Activated naive CD4-positive, alpha-beta T cell treated with anti-CD3 and anti-CD28 coated beads, Interleukin-2, amount 10 ng/mL, durations not matched to agents 7 days and 5 days (primary cell): ENCODE measurements at regions not wholly inside any gene's neighbourhood (a gene's known extent, or its start where the extent isn't known, plus 50 kb on each side); places are given as distances from the start of the nearest gene placed in this dataset.
"Not testable (repeated sequence)": the region's sequence is repeated elsewhere in the genome, so short reads cannot be mapped to it uniquely, and the experiment has no call there.

Experiments
- CTCF ChIA-PET: fragments of 350-600 bp; sonication (Branson Sonifier 250); formaldehyde crosslinking; loops from one replicate; lab custom pipeline; 2021; ENCODE audit warnings: antibody characterized with exemption; lab: Charles Lee
- DNase-seq: peaks from one replicate; pipeline ENCODE4 v3.0.0-alpha.2; 2020
- H3K27ac Mint-ChIP-seq: one replicate; pipeline ENCODE4 v1.8.0; 2021; ENCODE audit warnings: mild to moderate bottlenecking, moderate library complexity, mixed read lengths
- H3K27me3 Mint-ChIP-seq: one replicate; pipeline ENCODE4 v1.8.0; 2021; ENCODE audit warnings: mild to moderate bottlenecking, mixed read lengths
- H3K36me3 Mint-ChIP-seq: one replicate; pipeline ENCODE4 v1.8.0; 2021; ENCODE audit warnings: mixed read lengths
- H3K4me1 Mint-ChIP-seq: one replicate; pipeline ENCODE4 v1.8.0; 2021; ENCODE audit warnings: mixed read lengths
- H3K4me3 Mint-ChIP-seq: one replicate; pipeline ENCODE4 v1.8.0; 2021; ENCODE audit warnings: mild to moderate bottlenecking, moderate library complexity, mixed read lengths
- H3K9me3 Mint-ChIP-seq: one replicate; pipeline ENCODE4 v1.8.0; 2021; ENCODE audit warnings: mixed read lengths

GRCh38 chr5:79924936-79925893 is 65.8 kb downstream of the MTX3 start:
- CTCF ChIA-PET: interaction anchor here (0.6 to 4.9 kb wide), 9 partner anchors 10 to 158 kb away, joined by 3 to 23 read pairs (median 3); no protein-coding TSS in a partner anchor
- Mint-ChIP-seq H3K4me3 (no peak overlapping the region), H3K9me3 (no peaks in the 10 kb centered on the region), H3K36me3 (no peaks in the 10 kb centered on the region), H3K27ac (no peak overlapping the region), H3K4me1 (peaks cover 15% of the 10 kb centered on the region), H3K27me3 (peaks cover 21% of the 10 kb centered on the region)
- DNase-seq: peak; percentile 29

- Mint-ChIP-seq H3K4me1 (peaks cover 8% of the 10 kb centered on the region), H3K36me3 (no peaks in the 10 kb centered on the region), H3K9me3 (no peaks in the 10 kb centered on the region), H3K27me3 (peaks cover 21% of the 10 kb centered on the region), H3K27ac (no peak overlapping the region), H3K4me3 (no peak overlapping the region)
- DNase-seq: no peak
- CTCF ChIA-PET: interaction anchor here (0.9 to 4.9 kb wide), 5 partner anchors 45 to 160 kb away, joined by 3 to 23 read pairs (median 4); no protein-coding TSS in a partner anchor
Measured at GRCh38 chr5:79923431-79923830, 67.6 kb downstream of the MTX3 start.

GRCh38 chr5:79922626-79923025 is 68.4 kb downstream of the MTX3 start:
- H3K27me3 Mint-ChIP-seq: peaks cover 17% of the 10 kb centered on the region
- H3K27ac Mint-ChIP-seq: no peak overlapping the region
- no peak for DNase-seq
- H3K9me3 Mint-ChIP-seq: no peaks in the 10 kb centered on the region
- CTCF ChIA-PET: interaction anchor here (0.9 to 4.9 kb wide), 2 partner anchors 63 to 161 kb away, joined by 3 to 23 read pairs; no protein-coding TSS in a partner anchor
- no peak overlapping the region for H3K4me3 Mint-ChIP-seq
- H3K36me3 Mint-ChIP-seq: no peaks in the 10 kb centered on the region
- peaks cover 3% of the 10 kb centered on the region for H3K4me1 Mint-ChIP-seq

GRCh38 chr5:79907452-79907851 is 83.6 kb downstream of the MTX3 start:
- H3K9me3 Mint-ChIP-seq, H3K27ac Mint-ChIP-seq, H3K4me3 Mint-ChIP-seq, CTCF ChIA-PET, DNase-seq, H3K36me3 Mint-ChIP-seq, H3K4me1 Mint-ChIP-seq: not testable (repeated sequence)
- H3K27me3 Mint-ChIP-seq: peaks cover 14% of the 10 kb centered on the region

GRCh38 chr5:79902571-79902970 is 88.5 kb downstream of the MTX3 start:
- H3K27ac Mint-ChIP-seq: not testable (repeated sequence)
- H3K27me3 Mint-ChIP-seq: peaks cover 17% of the 10 kb centered on the region

GRCh38 chr5:79901631-79902030 is 89.4 kb downstream of the MTX3 start:
- no peak overlapping the region for H3K4me3 Mint-ChIP-seq
- DNase-seq: no peak
- no peak overlapping the region for H3K27ac Mint-ChIP-seq
- no peaks in the 10 kb centered on the region for H3K4me1 Mint-ChIP-seq
- peaks cover 1% of the 10 kb centered on the region for H3K9me3 Mint-ChIP-seq
- CTCF ChIA-PET: no interaction called here
- no peaks in the 10 kb centered on the region for H3K36me3 Mint-ChIP-seq
- H3K27me3 Mint-ChIP-seq: peaks cover 24% of the 10 kb centered on the region

More at GRCh38 chr5:79902571-79902970, 88.5 kb downstream of the MTX3 start:
- H3K9me3 Mint-ChIP-seq, CTCF ChIA-PET, DNase-seq, H3K36me3 Mint-ChIP-seq, H3K4me3 Mint-ChIP-seq, H3K4me1 Mint-ChIP-seq: not testable (repeated sequence)

- Mint-ChIP-seq H3K36me3 (no peaks in the 10 kb centered on the region), H3K4me3 (no peak overlapping the region), H3K4me1 (no peaks in the 10 kb centered on the region), H3K9me3 (no peaks in the 10 kb centered on the region), H3K27ac (no peak overlapping the region), H3K27me3 (peaks cover 31% of the 10 kb centered on the region)
- CTCF ChIA-PET: no interaction called here
- DNase-seq: no peak
Measured at GRCh38 chr5:79898611-79899010, 92.5 kb downstream of the MTX3 start.

GRCh38 chr5:79893976-79894375 is 97.1 kb downstream of the MTX3 start:
- Mint-ChIP-seq H3K4me1 (no peaks in the 10 kb centered on the region), H3K27me3 (peaks cover 38% of the 10 kb centered on the region), H3K36me3 (no peaks in the 10 kb centered on the region), H3K27ac (no peak overlapping the region), H3K4me3 (no peak overlapping the region), H3K9me3 (no peaks in the 10 kb centered on the region)
- DNase-seq: no peak
- CTCF ChIA-PET: no interaction called here

GRCh38 chr5:79893485-79893884 is 97.6 kb downstream of the MTX3 start:
- H3K4me3 Mint-ChIP-seq: no peak overlapping the region
- no peak overlapping the region for H3K27ac Mint-ChIP-seq
- DNase-seq: no peak
- H3K27me3 Mint-ChIP-seq: peaks cover 36% of the 10 kb centered on the region
- CTCF ChIA-PET: no interaction called here
- no peaks in the 10 kb centered on the region for H3K4me1 Mint-ChIP-seq
- H3K9me3 Mint-ChIP-seq: no peaks in the 10 kb centered on the region
- no peaks in the 10 kb centered on the region for H3K36me3 Mint-ChIP-seq

GRCh38 chr5:79890930-79891249 is 100.2 kb downstream of the MTX3 start:
- no peak overlapping the region for H3K27ac Mint-ChIP-seq
- peaks cover 28% of the 10 kb centered on the region for H3K27me3 Mint-ChIP-seq
- CTCF ChIA-PET: interaction anchor here (1.8 to 2.4 kb wide), 2 partner anchors 12 to 193 kb away, joined by 6 to 9 read pairs; no protein-coding TSS in a partner anchor
- no peaks in the 10 kb centered on the region for H3K4me1 Mint-ChIP-seq
- H3K36me3 Mint-ChIP-seq: no peaks in the 10 kb centered on the region
- H3K4me3 Mint-ChIP-seq: no peak overlapping the region
- DNase-seq: no peak
- peaks cover 5% of the 10 kb centered on the region for H3K9me3 Mint-ChIP-seq

GRCh38 chr5:79890119-79890929 is 100.7 kb downstream of the MTX3 start:
- CTCF ChIA-PET: interaction anchor here (1.8 to 2.4 kb wide), 2 partner anchors 12 to 193 kb away, joined by 6 to 9 read pairs; no protein-coding TSS in a partner anchor
- no peak overlapping the region for H3K4me3 Mint-ChIP-seq

GRCh38 chr5:79888643-79889042 is 102.4 kb downstream of the MTX3 start:
- CTCF ChIA-PET: interaction anchor here (1.6 kb wide), 1 partner anchor 195 kb away, joined by 5 read pairs; no protein-coding TSS in a partner anchor
- no peaks in the 10 kb centered on the region for H3K36me3 Mint-ChIP-seq

More at GRCh38 chr5:79890119-79890929, 100.7 kb downstream of the MTX3 start:
- DNase-seq: no peak
- Mint-ChIP-seq H3K27ac (no peak overlapping the region), H3K4me1 (no peaks in the 10 kb centered on the region), H3K36me3 (no peaks in the 10 kb centered on the region), H3K9me3 (peaks cover 5% of the 10 kb centered on the region), H3K27me3 (peaks cover 27% of the 10 kb centered on the region)

GRCh38 chr5:79886925-79887655 is 104.0 kb downstream of the MTX3 start:
- no peaks in the 10 kb centered on the region for H3K4me1 Mint-ChIP-seq
- H3K27ac Mint-ChIP-seq: no peak overlapping the region
- no peak for DNase-seq
- H3K27me3 Mint-ChIP-seq: peaks cover 19% of the 10 kb centered on the region
- no peak overlapping the region for H3K4me3 Mint-ChIP-seq
- H3K36me3 Mint-ChIP-seq: no peaks in the 10 kb centered on the region
- CTCF ChIA-PET: interaction anchor here (1.6 kb wide), 1 partner anchor 197 kb away, joined by 5 read pairs; no protein-coding TSS in a partner anchor
- H3K9me3 Mint-ChIP-seq: peaks cover 5% of the 10 kb centered on the region

More at GRCh38 chr5:79888643-79889042, 102.4 kb downstream of the MTX3 start:
- no peak overlapping the region for H3K4me3 Mint-ChIP-seq
- no peak for DNase-seq
- no peaks in the 10 kb centered on the region for H3K4me1 Mint-ChIP-seq
- H3K9me3 Mint-ChIP-seq: peaks cover 5% of the 10 kb centered on the region
- no peak overlapping the region for H3K27ac Mint-ChIP-seq
- H3K27me3 Mint-ChIP-seq: peaks cover 27% of the 10 kb centered on the region
